SK-MEL-5 (cell line): ENCODE measurements at regions not wholly inside any gene's neighbourhood (a gene's known extent, or its start where the extent isn't known, plus 50 kb on each side); places are given as distances from the start of the nearest gene placed in this dataset.
"Not testable (repeated sequence)": the region's sequence is repeated elsewhere in the genome, so short reads cannot be mapped to it uniquely, and the experiment has no call there.

Experiments used
- DNase-seq: peaks from one replicate; pipeline ENCODE4 v3.0.0-alpha.2; 2016; ENCODE audit warnings: low read depth, low spot score
- in situ Hi-C: cut with HindIII; loops from 2 replicates; pipeline ENCODE4 v1.10.0; 2016; ENCODE audit warnings: low sequenced_read_pairs, high pct_unique_total_duplicates, low pct_unique_long_range_greater_than_20kb

DNA sequence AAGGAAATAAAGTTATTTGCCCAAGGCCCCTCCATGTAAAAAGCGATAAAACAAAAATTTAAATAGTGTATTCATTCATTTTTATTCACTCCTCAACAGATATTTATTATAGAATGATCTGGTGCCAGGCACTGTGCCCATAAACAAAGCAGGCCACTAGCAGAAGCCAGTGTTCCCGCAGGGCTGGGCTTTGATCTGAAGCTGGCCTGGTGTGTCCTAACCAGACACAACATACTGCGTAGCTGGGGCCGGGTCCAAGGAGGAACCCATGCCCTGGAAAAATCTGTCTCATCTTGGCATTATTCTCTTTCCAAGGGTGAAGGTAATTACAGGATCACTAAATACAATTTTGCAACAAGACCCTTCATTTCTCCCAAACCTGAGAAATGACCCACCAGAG is 537.4 kb upstream of the CDH5 start:
- no peak for DNase-seq
- in situ Hi-C loops = no loop called here

DNA sequence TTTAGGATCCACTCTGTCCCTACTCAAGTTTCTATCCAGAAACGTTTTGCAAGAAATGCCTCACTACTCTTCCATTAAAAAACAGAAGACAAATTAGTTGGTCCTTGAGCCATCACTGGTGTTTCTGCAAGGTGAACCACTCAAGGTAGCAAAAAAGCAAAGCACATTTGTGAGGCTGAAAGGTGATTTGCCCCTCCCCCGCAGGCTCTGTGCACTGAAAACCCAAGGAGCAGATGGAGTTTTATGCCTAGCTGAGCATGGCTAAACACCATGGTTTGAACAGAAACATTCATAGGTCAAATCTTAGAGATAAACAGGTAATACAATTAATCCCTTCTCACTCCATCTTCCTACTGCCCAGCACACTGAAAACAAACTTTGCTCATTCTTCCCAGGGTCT is 538.2 kb upstream of the CDH5 start:
- in situ Hi-C loops = no loop called here
- DNase-seq = no peak

DNA sequence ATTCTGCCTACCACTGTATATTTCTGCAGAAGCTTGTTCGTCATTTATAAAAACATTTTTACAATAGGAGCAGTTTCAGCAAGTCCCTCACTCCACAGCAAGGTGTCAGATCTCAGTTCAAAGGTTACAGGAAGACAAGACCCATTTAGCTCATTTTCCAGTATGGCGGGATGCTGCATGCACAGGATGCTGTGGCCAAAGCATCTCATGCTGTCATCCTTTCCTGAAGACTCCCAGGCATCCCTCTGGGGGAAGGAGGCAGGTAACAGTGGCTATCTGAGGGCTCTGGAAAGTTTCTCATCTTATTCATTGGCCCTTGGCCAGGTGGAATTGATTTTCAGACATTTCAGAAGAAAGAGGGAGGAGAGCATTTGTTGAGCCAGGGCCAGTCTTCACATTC is 539.3 kb upstream of the CDH5 start:
- DNase-seq = no peak
- in situ Hi-C loops = no loop called here

DNA sequence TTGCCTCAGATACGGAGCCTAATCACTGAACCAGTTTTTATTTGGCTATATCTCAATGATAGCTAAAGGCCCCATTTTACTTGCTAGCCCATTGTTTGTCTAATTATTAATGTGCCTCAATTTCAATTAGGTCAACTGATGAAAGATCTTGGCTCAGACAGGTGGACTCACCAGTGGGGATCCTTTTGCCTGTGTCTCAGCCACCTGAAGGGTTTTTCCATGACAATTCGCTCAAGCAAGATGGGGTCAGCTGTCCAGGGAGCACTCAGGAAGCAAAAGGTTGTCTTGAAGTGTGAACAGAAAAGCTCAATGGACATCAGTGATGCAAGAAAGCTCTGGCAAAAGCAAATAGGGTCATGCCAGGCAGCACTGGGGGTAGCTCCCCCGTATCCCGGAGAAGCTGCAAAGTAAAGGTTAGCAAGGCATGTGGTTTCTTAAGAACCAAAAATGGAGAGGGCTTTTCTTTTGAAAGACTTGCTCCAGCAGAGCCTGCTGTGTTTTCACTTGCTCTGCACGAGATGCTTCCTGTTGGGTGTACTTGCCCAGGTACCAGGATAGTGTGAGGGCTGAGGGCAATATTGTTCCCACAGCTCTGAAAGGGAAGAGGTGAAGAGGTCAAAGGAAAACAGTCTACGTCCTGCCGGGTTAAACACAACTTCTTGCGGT is 541.2 kb upstream of the CDH5 start:
- in situ Hi-C loops = no loop called here
- DNase-seq = no peak

DNA sequence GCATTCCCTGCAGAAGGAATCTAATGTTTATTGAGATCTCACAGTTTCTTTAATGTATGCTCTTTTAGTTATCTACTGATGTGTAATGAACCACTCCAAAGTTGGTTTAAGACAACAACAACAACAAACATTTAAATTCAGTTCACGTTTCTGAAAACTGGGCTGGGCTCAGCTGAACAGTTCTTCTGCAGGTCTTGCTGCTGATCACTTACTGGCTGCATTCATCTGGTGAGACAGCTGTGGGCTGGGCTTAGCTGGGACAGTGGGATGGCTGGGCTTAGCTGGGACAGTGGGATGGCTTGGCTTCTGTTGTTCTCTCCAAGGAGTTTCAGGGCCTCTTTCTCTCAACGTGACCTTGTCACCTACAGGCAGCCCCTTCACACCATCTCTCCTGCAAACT is 544.3 kb upstream of the CDH5 start:
- in situ Hi-C loops = no loop called here
- DNase-seq = no peak

DNA sequence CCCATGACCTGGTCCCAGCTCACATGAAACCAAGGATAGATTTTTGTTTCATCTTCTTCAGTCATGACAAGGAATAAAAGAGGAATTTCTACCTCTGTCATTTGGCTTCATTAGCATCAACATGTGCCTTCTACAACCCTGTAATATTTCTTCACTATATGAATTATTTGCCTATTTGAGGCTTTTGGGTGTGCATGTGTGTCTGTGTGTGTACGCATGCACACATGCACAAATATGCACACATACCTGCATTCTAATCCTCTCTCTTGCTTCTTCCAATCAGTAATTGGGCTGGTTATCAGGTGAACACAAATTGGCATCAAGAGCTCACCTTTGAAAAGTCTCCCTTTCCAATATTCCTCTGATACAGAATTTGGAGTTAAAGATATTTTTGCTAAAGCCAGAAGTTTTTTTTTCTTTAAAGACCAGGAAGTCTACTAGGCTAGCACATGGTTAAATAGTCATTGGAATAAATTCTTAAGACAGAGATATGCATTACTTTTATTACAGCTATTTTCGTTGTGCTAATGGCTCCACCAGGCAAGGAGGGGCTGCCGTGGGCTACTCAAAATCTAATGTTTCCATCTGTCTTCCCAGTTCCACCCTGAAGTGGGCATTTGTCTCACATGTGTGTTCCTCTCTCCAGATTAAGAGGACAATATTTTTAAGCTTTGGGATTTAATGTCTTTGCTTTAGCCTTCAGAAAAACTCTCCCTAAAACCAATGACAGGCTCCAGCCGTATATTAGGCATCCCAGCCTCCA is 547.2 kb upstream of the CDH5 start:
- in situ Hi-C loops = no loop called here
- DNase-seq = no peak

DNA sequence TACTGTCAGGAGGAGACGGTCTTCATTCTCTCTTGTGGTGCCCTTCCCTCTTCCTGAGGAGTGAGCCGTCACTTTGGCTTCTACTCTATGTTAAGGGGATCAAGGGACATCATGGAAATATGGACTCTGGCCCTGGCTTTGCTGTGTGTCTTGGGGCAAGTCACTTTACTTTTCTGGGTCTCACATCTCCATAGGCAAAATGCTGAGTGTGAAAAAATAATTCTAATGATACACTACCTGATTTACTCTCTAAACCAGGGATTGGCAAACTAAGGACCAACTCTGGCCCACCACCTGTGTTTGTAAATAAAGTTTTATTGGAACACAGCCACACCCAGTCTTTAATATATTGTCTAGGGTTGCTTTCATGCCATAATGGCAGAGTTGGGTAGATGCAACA is 548.7 kb upstream of the CDH5 start:
- in situ Hi-C loops = no loop called here
- DNase-seq = no peak

DNA sequence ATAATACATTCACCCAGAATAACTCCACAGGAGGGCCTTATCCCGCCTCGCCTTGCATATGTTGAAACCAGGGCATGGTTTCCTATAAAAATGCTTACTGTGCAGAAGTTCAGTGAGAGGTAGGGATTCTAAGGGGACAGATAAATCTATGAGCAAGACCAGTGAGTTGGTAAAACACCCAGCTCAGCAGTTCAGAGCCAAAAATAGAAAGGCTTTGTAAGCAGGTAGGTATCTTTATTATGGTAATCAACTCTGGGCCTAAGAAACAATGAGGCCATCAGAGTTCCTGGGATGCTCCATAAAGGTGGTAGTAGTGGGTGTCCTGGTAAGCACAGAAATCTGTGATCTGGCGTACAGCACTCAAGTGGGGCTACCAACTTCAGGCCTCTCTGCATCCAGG is 549.4 kb upstream of the CDH5 start:
- no peak for DNase-seq
- in situ Hi-C loops = no loop called here

DNA sequence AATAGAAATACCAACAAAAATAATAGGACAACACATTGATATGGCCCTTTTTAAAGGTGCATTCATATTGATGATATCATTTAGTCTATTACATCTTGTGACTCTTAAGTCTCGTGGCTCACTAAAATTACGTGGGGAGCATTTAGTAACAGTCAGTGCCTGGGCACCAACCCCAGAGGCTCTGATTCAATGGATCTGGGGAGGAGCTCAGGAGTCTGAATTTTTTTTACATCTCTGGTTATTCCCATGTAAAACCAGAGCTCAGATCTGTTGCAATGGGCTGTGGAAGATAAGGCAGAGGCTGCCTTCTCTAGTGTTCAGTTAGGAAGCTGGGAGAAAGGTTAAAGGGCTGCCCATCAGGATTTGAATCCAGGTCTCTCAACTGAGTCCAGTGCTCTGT is 549.9 kb upstream of the CDH5 start:
- in situ Hi-C loops = no loop called here
- no peak for DNase-seq

DNA sequence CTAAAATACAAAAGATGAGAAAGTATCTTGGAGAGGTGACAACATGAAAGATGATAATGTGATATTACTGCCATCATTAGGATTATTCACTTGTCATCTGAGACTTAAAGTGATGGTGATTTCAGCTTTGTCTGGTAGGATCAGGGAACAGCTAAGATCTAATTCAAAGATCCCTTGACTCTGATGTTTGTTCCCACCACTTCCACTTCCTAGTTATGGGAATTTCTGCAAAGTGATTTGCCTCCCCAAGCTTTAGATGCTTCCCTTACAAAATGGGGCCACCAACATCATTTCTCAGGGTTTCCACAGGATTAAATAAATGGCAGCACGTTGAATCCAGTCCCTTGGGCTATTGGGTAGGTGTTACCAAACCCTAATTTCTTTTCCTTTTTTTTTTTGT is 550.8 kb upstream of the CDH5 start:
- DNase-seq = no peak
- in situ Hi-C loops = no loop called here

DNA sequence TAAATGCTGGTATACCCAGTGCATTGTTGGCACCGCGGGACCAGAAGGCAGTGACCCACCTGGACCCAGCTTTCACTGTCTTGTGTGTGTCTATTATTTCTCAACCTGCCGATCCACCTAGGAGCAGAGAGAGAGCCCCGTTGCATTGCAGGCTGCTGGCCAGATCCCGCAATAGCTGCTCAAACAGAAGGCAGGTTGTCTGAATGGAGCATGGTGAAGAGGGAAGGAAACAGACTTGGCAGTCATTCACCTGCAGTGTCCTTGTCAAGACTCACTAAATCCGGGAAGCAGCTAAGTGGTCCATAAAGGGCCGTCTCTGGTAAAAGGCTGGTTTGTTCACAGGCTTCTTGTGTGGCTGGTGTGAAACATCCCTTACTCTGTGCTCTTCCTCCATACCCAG is 552.6 kb upstream of the CDH5 start:
- in situ Hi-C loops = not testable (repeated sequence)

DNA sequence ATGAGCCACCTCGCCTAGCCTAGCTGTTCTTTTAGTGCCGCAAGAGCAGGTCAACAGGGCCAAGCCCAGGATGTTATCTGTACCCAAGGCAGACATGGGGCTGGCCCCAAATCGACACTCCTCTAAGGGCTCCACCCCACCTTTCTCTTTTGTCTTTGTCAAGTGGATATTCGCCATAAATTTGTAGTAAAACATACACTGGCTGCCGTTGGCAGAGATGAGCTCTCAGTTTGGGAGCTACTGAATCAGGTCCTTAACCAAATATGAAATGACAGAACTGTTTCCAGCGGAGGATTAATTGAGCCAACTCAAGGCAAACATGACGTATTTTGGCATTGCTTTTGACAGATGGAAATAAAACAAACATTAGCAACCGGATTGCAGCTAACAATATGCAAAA is 556.9 kb upstream of the CDH5 start:
- in situ Hi-C loops = no loop called here
- no peak for DNase-seq

More for the DNA sequence above, 552.6 kb upstream of the CDH5 start:
- DNase-seq = not testable (repeated sequence)

DNA sequence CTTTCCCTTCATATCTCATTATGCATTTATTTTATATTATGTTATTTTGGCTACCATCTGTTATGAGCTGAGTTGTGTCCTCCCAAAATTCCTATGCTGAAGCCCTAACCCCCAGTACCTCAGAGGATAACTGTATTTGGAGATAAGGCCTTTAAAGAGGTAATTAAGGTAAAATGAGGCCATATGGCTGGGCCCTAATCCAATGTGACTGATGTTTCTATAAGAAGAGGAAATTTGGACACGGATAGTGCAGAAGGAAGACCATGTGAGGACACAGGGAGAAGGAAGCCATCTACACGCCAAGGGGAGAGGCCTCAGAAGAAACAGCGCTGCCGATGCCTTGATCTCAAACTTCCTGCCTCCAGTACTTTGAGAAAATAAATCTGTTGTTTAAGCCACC is 557.7 kb upstream of the CDH5 start:
- no peak for DNase-seq
- in situ Hi-C loops = no loop called here

DNA sequence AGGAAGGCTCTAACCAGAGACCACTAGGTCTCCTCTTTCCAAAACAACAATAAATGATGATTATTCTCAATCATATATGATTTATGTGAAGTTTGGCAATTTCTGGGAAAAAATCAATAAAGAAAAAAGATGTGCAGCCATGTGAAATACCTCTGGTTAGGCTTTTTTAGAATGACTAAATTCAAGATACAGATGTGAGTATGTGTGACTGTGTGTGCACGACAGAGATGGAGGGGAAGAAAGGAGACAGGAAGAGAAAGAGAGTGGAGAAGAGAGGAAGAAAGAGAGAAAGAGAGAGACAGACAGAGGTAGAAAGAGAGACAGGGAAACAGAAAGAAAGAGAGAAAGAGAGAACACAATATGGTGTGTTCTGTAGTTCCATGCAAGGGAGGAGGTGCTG is 558.6 kb upstream of the CDH5 start:
- no peak for DNase-seq
- in situ Hi-C loops = no loop called here

DNA sequence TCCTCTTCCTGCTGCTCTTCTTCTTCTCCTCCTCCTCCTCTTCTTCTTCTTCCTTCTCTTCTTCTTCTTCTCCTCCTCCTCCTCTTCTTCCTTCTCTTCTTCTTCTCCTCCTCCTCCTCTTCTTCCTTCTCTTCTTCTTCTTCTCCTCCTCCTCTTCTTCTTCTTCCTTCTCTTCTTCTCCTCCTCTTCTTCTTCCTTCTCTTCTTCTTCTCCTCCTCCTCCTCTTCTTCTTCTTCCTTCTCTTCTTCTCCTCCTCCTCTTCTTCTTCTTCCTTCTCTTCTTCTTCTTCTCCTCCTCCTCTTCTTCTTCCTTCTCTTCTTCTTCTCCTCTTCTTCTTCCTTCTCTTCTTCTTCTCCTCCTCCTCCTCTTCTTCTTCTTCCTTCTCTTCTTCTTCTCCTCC is 560.8 kb upstream of the CDH5 start:
- DNase-seq, in situ Hi-C loops: not testable (repeated sequence)

DNA sequence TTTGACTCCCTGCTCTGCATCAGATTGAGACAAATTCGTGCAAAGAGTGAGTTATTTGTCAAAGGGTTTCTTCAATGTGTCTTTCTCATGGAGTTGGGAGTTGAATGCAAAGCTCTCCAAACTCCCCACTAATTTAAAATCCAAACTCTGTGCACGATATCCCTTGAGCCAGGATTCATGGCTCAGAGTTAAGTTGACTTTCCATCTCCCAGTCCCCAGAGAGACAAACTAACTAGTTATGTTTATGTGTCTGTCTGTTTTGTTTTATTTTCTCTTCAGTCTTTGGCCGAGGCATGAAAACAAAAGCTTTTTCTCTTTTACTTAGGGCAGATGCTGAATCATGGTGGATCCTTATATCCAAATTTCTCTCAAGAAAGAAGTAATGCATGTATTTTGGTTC is 570.0 kb upstream of the CDH5 start:
- no peak for DNase-seq

DNA sequence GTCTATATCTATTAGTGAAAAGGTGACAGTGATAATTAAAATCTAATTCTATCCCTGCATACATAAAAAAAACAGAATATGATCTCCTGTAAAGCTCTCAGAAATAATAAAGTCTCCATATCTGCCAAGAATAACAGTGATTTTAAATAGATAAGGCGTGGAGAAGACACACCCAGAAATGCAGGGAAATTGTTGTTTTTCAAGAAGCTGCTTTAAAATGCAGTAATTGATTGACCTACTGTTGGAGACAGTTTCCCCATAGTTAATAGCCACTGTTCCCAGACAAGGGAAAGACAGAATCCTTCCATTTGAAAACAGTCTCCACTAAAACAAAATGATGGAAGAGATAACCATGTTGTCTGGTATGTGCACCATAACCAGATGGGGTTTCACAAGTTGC is 571.5 kb upstream of the CDH5 start:
- in situ Hi-C loops = no loop called here
- DNase-seq = no peak

More for the DNA sequence above, 570.0 kb upstream of the CDH5 start:
- in situ Hi-C loops = no loop called here

DNA sequence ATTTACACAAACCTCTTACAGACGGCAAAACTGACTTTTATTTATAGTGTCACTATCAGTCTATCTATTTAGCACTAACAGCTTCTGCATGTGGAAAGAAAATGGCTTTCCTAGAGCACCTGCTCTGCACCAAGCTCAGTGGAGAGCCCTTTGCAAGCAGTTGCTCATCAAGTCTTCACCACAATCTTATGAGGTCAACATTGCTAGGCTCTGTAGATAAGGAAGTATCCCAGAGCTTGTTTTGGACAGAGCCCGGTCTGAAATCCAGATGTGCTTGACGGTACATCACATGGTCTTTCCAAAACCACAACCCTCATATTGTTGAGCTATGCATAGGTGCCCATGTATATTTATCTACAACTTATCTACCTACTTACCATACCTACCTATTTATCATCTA is 572.7 kb upstream of the CDH5 start:
- DNase-seq = no peak
- in situ Hi-C loops = no loop called here

DNA sequence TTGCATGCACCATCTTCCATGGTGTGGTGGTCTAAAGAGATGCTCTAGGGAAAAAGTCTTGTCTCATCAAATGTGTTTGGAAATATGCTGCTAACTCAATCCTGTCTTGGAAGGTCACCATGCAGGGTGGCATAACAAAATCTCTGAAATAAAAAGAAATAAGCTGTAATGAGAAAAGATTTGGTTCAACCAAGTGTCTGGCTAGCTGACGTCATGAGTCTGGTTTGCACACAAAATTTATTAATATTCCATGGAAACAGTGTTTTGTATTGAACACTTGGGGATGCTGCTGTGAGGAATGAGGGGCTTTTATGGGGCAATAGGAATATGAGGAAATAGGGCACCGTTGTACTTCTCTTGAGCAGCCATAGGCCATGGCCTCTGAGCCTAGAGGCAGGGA is 575.7 kb upstream of the CDH5 start:
- DNase-seq = no peak
- in situ Hi-C loops = no loop called here
